Activated CD4-positive, alpha-beta T cell treated with anti-CD3 and anti-CD28 coated beads, Interleukin-2, amount 50 U/mL, for 48 hours (primary cell): ENCODE measurements at regions not wholly inside any gene's neighbourhood (a gene's known extent, or its start where the extent isn't known, plus 50 kb on each side); places are given as distances from the start of the nearest gene placed in this dataset.
"Not testable (repeated sequence)": the region's sequence is repeated elsewhere in the genome, so short reads cannot be mapped to it uniquely, and the experiment has no call there.

Source experiments
- DNase-seq, 2 experiments: peaks; one replicate each; pipeline ENCODE4 v3.0.0-alpha.2; 2020

DNA sequence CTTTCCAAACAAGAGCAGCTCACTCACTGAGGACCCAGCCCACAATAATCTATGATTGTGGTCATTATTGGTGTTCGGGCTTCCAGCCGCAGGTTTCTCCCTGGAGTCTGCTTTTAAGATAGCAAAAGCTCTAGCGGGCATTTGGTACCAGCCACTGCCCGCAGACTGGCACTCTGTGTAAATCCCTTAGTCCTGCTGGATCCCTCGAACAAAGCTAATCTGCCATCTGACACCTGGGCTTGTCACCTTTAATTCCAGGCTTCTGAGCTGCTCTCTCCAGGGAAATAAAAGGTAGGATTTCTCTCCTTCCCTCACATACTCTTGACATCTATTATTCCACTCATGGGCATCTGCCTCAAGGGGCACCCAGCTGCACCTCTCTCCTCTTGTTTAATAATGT is 158.7 kb downstream of the PDCD6IP start:
- no peak for DNase-seq

DNA sequence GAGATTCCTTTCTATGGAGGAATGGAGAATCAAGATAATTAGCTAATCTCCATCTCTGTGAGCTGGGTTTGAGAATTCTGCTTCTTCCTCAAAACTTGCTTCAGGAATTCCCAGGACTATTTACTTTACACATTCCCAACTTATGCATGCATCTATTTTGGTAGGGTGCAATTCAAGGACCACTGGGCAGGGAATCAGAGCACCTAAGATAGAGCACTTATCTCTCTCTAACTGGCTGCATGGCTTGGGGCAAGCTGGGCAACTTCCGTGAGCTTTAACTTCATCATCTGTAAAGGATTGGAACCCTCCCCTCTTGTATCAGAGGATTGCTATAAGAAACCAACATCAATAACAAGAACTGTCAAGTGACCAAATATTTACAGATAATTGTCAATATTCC is 160.2 kb downstream of the PDCD6IP start:
- no peak for DNase-seq

DNA sequence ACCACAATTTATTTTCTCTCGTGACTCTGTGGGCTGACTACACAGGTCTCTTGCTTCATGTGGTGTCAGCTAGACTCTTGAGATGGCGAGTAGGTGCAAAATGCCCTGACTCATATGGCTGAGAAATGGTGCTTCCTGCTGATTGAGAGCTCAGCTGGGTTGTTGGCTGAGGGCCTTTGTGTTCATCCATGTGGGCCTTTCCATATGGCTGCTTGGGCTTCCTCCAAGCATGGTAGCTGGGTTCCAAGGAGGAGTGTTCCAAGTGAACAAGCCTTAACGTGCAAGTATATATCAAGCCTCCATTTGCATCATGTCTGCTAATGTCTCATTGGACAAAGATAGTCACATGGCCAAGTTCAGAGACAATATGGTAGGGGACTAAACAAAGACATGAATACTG is 164.0 kb downstream of the PDCD6IP start:
- no peak for DNase-seq

DNA sequence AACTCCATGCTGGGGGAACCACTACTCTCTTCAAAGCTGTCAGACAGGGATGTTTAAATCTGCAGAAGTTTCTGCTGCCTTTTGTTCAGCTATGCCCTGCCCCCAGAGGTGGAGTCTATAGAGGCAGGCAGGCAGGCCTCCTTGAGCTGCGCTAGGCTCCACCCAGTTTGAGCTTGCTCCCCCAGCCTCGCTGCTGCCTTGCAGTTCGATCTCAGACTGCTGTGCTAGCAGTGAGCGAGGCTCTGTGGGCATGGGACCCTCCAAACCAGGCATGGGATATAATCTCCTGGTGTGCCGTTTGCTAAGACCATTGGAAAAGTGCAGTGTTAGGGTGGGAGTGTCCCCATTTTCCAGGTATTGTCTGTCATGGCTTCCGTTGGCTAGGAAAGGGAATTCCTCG is 171.8 kb downstream of the PDCD6IP start:
- not testable (repeated sequence) for DNase-seq

DNA sequence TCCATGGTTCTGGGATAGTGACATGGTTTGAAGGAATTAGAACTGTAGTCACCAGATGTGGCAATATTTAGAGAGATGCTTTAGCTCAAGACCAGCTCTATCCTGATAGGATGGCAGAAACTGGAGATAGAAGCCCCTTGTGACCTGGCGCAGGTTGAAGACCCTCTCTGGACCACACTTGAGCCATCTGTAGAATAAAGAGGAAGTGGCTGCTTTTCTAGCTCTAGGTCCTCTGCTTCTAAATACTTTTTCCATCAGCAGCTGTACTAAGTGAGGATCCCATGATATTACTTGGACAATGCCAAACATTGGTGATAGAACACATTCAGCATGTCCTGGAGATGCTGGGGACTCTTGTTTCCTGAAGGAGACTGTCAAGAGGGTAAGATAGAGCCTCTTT is 172.6 kb downstream of the PDCD6IP start:
- DNase-seq = no peak

DNA sequence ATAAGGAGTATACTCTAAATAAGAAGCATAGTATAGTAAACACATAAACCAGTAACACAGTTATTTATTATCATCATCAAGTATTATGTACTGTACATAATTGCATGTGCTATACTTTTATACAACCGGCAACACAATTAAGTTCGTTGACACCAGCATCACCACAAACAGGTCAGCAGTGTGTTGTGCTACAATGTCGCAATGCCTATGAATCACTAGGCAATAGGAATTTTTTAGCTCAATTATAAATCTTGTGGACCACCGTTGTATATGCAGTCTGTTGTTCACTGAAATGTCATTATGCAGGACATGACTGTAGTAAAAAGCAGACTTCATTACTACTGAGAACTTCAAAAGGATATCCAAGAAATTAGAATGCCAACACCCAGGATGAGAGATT is 177.0 kb downstream of the PDCD6IP start:
- no peak for DNase-seq

DNA sequence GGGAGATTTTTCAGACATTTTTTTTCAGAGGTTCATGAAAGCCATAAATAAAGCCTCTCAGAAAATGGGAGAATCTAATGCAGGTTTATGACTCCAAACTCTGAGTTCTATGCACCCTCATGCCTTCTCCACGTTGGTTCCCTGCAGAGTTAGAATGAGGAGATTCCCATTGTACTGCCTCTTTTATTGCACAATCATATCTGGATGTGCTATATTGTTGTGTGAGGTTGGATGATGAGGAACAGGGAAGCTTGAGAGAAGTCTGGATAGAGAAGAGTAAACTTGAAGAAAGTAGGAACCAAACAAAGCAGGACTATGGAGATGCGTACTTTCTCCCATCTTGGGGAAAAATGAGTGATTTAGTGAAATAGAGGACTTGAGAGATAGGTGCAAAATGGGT is 178.8 kb downstream of the PDCD6IP start:
- no peak for DNase-seq

DNA sequence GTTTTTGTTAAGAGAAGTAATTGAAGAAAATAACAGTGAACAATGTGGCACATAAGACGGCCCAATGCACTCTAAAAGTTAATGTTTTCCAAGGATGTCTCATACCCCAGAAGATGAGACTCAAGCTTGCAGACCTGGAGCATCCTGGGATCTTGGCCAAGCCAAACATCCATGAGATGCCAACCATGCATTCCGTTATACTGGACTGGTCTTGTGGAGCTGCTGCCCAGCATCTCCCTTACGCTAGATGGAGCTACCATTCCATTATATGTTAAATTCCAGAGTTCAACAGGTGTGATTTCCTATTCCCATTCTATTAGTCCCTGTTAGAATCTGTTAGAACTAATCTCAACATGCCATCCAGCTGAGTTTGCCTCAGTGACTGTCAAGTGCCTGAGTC is 181.8 kb downstream of the PDCD6IP start:
- DNase-seq = no peak

DNA sequence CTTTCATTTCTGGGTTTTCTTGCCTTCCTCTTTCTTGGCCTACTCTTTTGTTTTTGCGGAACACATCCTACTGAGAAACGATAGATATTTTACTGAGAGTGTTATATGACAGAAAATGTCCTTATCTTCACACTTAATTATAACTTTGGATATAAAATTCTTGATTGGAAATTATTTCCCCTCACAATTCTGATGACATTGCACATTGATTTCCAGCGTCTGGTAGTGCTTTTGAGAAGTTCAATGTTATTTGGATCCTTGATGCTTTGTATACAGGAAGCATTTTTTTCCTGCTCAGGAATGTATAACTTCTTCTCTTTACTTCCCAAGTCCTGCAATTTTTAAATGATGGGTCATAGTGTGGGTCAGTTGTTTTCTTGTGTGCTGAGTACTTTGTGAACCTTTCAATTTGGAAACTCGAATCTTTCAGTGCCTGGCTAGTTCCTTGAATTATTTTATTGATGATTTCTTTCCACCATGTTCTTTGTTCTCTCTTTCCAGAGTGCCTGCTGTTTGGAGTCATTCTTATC is 183.9 kb downstream of the PDCD6IP start:
- no peak for DNase-seq

DNA sequence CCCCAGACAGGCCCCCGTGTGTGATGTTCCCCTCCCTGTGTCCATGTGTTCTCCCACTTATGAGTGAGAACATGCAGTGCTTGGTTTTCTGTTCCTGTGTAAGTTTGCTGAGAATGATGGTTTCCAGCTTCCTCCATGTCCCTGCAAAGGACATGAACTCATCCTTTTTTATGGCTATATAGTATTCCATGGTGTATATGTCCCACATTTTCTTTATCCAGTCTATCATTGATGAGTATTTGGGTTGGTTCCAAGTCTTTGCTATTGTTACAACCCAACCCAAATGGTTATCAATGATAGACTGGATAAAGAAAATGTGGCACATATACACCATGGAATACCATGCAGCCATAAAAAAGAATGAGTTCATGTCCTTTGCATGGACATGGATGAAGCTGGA is 184.5 kb downstream of the PDCD6IP start:
- not testable (repeated sequence) for DNase-seq

DNA sequence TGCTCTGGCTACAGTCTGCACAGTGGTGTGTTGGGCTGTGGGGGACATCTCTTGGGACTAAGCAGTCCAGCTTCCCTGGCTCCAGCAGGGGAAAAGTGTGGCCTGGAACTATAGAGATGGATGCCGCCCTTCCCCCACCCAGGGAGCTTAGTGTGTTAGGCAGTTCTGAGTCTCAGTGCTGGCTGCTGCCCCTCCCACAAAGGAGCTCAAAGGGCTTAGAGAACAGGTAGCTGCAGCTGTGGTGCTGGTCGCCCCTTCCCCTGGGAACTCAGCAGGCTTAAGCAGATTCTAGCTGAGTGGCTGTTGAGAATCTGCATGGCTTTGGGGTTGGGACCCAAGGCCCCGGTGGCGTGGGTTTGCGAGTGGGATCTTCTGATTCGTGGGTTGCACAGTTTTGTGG is 190.8 kb downstream of the PDCD6IP start:
- no peak for DNase-seq

DNA sequence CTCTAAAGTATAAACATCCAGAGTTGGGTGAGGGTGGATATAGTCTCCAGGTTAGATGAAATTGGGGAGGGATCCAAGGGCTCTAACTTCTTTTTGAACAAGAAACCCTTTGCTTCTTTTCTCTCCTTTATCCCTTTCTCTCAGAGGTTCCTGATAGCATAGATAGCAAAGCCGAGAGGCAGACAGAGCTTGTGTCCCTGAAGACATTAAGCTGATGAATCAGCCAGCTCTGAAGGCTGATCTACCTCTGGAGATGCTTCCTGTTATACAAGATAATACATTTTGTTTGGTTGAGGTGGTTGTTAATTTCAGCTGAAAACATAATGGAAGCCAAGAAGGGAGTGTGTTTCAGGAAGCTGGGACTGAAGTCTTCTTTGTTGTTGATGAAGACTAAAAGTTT is 193.2 kb downstream of the PDCD6IP start:
- DNase-seq = no peak

DNA sequence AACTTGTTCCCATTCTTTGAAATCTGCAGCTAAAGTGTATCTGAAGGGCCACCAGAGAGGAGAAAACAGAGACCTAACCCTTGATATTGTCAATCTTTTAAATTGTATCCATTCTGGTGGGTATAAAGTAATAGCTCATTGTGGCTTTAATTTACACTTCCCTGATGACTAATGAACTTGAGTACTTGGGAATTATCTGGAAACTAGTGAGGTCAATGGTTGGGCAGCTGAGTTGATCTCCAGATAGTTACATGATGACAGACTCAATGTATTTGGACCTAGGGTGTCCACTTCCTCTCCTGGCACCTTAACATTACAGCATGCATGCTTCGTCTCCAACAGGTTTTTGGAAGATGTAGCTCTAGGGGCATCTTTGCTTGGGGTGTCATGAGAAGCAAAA is 195.2 kb downstream of the PDCD6IP start:
- no peak for DNase-seq

DNA sequence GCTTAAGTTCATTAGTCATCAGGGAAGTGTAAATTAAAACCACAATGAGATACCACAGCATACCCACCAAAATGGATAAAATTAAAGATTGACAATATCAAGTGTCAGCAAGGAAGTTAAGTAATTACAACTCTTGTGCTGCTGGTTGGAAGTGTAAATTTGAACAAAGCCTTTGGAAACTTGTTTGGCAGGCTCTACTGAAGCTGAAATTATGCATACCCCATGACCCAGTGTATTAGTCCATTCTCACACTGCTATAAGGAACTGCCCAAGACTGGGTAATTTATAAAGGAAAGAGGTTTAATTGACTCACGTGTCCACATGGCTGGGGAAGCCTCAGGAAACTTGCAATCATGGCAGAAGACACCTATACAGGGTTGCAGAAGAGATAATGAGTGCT is 196.1 kb downstream of the PDCD6IP start:
- DNase-seq = no peak

DNA sequence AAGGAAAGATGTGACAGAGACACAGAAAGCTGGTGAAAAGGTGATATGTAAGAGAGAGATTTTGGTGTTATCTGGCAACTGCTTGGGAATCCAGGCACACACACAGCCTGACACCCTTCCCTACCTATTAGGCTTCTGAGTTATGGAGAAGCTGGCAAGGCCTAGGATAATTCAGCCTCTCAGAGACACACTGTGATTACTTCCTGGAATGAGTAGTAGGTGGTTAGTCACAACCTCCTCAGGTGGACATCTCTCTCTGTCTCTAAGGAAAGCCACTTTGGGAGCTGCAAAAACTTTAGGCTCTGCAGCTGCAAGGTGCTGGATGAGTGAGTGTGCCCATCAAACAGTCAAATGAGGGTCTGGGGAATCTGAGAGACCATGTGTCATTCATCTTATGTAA is 201.9 kb downstream of the PDCD6IP start:
- no peak for DNase-seq

DNA sequence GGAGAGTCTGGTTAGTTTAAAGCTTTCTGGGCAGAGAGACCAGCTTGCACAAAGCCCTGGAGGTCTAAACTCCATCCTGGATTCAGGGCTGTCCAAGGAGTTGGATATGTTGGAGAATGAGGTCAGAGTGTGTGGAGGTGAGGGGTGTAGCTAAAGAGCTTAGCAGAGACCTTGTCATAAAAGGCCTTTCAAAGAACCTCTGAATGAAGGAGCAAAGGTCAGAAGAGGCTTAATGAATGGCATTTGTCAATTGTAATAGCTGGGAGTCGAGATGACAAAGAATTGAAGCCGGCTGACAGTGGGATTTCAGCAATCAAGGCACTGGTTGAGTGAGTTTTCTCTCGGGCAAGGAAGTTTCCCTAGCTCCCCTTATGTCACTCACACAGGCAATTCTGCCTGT is 202.6 kb downstream of the PDCD6IP start:
- DNase-seq = no peak

DNA sequence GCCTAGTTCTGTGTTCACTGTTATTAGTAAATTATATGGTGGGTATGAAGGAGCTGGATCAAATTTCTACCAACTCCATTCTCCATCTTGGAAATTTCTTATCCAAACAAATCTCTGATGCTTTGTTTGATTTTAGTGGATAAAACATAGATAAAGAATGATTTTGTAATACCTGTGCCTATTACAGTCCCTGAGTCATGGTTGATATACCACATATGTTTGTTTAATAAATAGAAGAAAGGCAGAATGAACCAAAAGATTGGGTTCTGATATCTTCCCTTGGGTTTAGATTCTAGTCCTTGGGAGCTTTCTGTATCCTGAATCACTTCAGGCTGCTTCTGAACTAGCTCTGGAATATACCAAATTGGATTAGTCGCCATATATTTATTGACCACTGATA is 203.6 kb downstream of the PDCD6IP start:
- DNase-seq = no peak

DNA sequence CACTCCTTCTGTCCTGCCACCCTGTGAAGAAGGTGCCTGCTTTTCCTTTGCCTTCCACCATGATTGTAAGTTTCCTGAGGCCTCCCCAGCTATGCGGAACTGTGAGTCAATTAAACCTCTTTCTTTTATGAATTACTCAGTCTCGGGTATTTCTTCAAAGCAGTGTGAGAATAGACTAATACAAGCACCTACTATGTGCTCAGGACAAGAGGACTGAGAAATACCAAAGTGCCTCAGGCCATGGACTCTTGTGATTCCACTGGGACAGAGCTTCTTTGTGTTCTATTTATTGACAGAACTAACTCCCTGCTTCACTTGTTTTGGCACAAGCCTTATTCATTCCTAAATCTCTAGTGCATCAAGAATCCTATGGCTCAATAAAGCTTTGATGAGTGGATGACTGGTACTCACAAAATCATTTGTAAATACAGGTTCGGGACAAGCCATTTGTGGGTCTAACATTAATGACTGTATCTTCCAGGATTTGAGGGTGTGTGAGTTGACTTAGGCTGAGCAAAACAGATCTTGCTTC is 204.2 kb downstream of the PDCD6IP start:
- DNase-seq = no peak

DNA sequence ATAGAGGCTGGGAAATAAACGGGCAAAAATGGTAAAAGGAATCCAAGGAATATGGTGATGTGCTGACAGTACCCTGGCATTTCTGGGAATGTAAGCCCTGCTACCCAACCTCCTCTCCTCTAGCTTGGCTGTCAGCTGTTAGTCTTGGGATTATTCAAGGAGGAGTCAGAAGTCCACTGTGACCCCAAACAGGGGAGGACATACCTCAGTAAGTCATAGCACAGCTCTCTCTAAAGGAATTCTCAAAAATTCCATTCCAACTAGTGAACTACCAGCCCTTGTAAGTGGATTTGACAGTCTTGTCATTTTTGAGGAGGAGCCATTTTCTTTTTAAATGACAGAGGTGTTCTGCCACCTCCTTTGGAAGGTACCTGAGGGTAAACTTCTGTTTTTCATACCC is 207.5 kb downstream of the PDCD6IP start:
- no peak for DNase-seq

DNA sequence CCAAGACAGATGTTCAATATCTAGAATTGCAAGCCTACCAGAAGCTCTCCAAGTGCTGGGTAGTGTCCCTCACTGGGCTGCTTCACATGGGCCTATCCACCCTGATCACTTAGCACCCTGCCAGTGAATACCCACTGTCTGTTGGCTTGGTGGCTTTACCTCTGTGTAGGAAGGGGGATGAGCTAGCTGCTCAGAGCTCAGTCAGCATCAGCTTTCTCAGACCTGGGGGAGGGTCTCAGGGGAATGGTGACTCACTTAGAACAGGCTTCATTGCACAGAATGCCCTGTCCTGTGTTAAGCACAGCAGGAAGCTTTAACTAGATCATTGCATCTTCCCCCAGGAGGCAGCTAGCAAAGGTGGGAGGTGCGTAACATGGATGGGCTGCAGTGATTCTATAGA is 209.8 kb downstream of the PDCD6IP start:
- no peak for DNase-seq

DNA sequence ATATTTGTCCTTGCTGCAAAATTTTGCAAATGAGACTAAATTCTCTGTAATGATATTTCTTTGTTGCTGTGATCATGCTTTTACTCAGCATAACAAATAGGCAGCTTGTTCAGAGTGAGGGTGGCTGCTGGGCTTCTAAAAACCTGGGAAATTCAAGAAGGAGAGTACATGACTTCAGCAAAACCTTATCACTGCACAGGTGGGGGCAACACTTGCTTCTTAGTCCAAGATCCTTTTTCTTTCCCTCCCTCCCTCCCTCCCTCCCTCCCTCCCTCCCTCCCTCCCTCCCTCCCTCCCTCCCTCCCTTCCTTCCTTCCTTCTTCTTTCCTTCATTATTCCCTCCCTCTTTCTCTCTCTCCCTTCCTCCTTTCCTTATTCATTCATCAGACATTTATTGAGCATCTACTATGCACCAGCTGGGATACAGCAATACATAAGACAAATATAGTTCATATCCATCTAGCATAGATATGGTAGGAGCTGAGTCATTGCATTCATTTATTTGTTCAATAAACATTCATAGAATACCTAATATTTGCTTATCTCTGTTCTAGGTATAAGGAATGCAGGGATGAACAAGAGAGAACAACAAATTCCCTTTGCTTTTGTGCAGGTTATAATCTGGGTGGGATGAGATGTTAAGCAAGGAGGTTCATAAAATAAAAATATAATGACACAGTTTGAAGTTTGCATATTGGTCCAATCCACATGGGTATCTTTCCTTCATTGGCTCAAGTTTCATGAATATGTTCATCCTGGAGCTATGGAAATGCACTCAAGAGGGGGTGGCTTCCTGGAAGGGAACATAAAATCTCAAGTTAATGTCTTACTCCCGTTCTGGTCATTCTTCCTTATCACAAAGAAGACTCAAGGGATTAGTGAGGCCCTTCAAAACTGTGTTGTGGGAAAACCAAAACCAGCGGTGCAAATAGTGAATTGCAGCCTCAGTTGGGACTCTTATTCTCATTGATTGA is 210.7 kb downstream of the PDCD6IP start:
- DNase-seq = no peak

DNA sequence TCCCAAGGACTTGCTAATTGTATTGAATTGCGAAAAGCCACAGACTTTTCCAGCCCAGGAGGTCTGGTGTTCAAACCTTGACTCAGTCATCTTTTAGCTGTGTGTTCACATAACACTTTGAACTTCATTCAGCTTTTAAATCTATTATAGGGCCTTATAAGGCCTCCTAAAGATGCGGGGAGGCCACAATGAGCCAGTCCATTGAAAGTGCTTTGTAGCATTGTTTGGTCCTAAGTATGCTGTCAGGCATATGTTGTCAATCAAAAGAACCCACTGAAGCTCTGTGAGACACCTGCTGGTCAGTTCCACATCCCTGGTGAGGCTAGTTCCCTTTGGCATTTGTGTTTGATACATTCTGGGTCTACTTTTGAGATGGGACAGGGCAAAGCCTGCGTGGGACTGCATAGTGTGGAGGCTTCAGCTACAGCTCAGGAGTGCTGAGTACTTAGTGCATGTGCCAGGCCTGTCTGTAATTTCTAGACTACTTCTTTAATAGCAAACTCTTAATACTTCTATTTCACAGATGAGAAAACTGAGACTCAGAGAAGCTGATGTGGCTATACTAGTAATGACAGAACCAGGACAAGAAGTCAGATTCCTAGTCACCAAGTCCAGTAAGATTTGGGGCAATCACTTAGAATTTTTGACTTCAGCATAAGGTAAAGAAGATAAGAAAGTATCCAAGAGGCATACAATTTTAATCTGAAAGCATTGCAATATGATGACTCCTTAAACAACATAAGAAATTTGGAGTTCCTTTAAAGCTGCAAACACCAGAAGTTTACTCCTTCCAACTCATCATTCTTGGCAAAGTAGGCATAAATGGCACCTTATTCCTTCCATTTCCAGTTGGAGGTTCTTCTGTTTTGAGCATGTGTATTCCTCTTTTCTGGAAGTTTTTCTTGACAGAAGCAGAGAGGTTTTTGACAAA is 213.0 kb downstream of the PDCD6IP start:
- DNase-seq = no peak

DNA sequence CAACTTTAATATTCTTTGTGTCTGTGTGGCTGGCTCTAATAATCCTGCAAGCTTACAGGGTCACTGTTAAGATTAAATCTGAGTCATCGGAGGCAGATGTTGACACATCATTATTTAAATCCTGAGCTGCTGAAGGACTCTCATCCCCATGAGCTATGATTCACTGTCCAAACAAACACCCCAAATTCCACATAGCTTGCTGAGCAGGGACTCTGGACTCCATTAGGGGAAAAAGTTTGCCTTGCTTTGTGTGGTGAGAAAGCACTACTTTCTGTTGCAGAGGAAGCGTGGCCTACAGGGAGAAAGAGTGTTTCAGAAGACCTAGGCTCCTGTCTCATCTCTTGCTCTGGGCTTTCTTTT is 213.7 kb downstream of the PDCD6IP start:
- no peak for DNase-seq
